ENCODE measurements at regions not wholly inside any gene's neighbourhood (a gene's known extent, or its start where the extent isn't known, plus 50 kb on each side); places are given as distances from the start of the nearest gene placed in this dataset.
"Not testable (repeated sequence)": the region's sequence is repeated elsewhere in the genome, so short reads cannot be mapped to it uniquely, and the experiment has no call there.

- DNase-seq: peak; percentile 34
Observed at GRCh38 chr13:103517066-103517767, 451.0 kb upstream of the SLC10A2 start.

- DNase-seq: no peak
Observed at GRCh38 chr13:103516015-103516795, 450.0 kb upstream of the SLC10A2 start.

- no peak for DNase-seq
Observed at GRCh38 chr13:103515410-103515809, 449.2 kb upstream of the SLC10A2 start.

GRCh38 chr13:103514619-103515018 is 448.4 kb upstream of the SLC10A2 start:
- DNase-seq: no peak

- no peak for DNase-seq
Observed at GRCh38 chr13:103514188-103514587, 448.0 kb upstream of the SLC10A2 start.

- no peak for DNase-seq
Observed at GRCh38 chr13:103510007-103510535, 443.9 kb upstream of the SLC10A2 start.

GRCh38 chr13:103497404-103497803 is 431.2 kb upstream of the SLC10A2 start:
- DNase-seq: no peak

- DNase-seq: no peak
Observed at GRCh38 chr13:103487841-103488240, 421.6 kb upstream of the SLC10A2 start.

- DNase-seq: no peak
Observed at GRCh38 chr13:103473081-103473480, 406.9 kb upstream of the SLC10A2 start.

GRCh38 chr13:103471896-103472295 is 405.7 kb upstream of the SLC10A2 start:
- DNase-seq: no peak

GRCh38 chr13:103469771-103470170 is 403.6 kb upstream of the SLC10A2 start:
- DNase-seq: no peak

GRCh38 chr13:103466761-103467160 is 400.5 kb upstream of the SLC10A2 start:
- no peak for DNase-seq

- not testable (repeated sequence) for DNase-seq
Observed at GRCh38 chr13:103460246-103460645, 394.0 kb upstream of the SLC10A2 start.

- DNase-seq: not testable (repeated sequence)
Observed at GRCh38 chr13:103457050-103457449, 390.8 kb upstream of the SLC10A2 start.

GRCh38 chr13:103451656-103452055 is 385.4 kb upstream of the SLC10A2 start:
- DNase-seq: peak; percentile 23

GRCh38 chr13:103443604-103444003 is 377.4 kb upstream of the SLC10A2 start:
- DNase-seq: no peak

- no peak for DNase-seq
Observed at GRCh38 chr13:103437651-103438050, 371.4 kb upstream of the SLC10A2 start.

- no peak for DNase-seq
Observed at GRCh38 chr13:103436057-103436654, 369.9 kb upstream of the SLC10A2 start.

GRCh38 chr13:103431856-103432255 is 365.6 kb upstream of the SLC10A2 start:
- DNase-seq: no peak

- DNase-seq: no peak
Observed at GRCh38 chr13:103430368-103430767, 364.2 kb upstream of the SLC10A2 start.

GRCh38 chr13:103410002-103410401 is 343.8 kb upstream of the SLC10A2 start:
- no peak for DNase-seq

- DNase-seq: no peak
Observed at GRCh38 chr13:103406967-103407366, 340.8 kb upstream of the SLC10A2 start.

- DNase-seq: no peak
Observed at GRCh38 chr13:103405297-103405696, 339.1 kb upstream of the SLC10A2 start.

GRCh38 chr13:103403814-103404213 is 337.6 kb upstream of the SLC10A2 start:
- no peak for DNase-seq
